K562 (cell line): ENCODE measurements at regions not wholly inside any gene's neighbourhood (a gene's known extent, or its start where the extent isn't known, plus 50 kb on each side); places are given as distances from the start of the nearest gene placed in this dataset.

Experiments used
- ATAC-seq: fragments of 200-7000 bp; cut with Tn5 transposase; 3 replicates; pipeline ENCODE4 v1.9.1; 2020; ENCODE audit warnings: moderate library complexity
- BruUV-seq: library from RNA; stranded (reverse); fragments of 400-500 nt; replicated peaks from 2 replicates; lab custom pipeline; 2021; lab: Mats Ljungman, UMichigan
- CTCF ChIA-PET: fragments of 300-600 bp; formaldehyde crosslinking; extraction: SDS; loops from one replicate; lab custom pipeline; 2021; ENCODE audit warnings: low intra/inter-chr PET ratio; lab: Yijun Ruan, JAX
- POLR2A ChIA-PET: fragments of 300-600, 350-650 bp; sonication (Branson Sonifier 250); formaldehyde crosslinking; extraction: SDS; loops from one replicate; lab custom pipeline; 2021; ENCODE audit warnings: antibody characterized with exemption, inconsistent platforms; lab: Yijun Ruan, JAX
- DNase-seq, 4 experiments: peaks; one replicate each; pipeline versions ENCODE4 v3.0.0 to v3.0.0-alpha.2; 2011 to 2018; ENCODE audit warnings: low spot score in 3 of 4, mixed read lengths in 3 of 4; ENCODE audit errors: extremely low read depth in 1 of 4
- FAIRE-seq: peaks from 2 replicates; lab custom pipeline; 2011; peaks lifted over from hg19 to GRCh38; lab: Jason Lieb, UNC
- H2AFZ ChIP-seq: 2 replicates; pipeline ENCODE4 v1.6.0; 2011; ENCODE audit warnings: low read depth, low read length, control low read depth, inconsistent platforms
- H3K27ac ChIP-seq: fragments of 200-600 bp; 3 replicates; pipeline ENCODE4 v1.8.0; 2011; ENCODE audit warnings: low read depth, mild to moderate bottlenecking, control low read depth, inconsistent platforms, low read length, moderate library complexity, mixed read lengths; ENCODE audit errors: extremely low read depth
- H3K27me3 ChIP-seq, 2 experiments: fragments of 300-600 bp in 1 of 2; 2 replicates in 1 of 2; 3 replicates in 1 of 2; pipeline versions ENCODE4 v1.6.0 to v1.8.0; 2011; ENCODE audit warnings: inconsistent platforms in 2 of 2, low read length in 2 of 2, mild to moderate bottlenecking in 1 of 2, mixed read lengths in 1 of 2, moderate library complexity in 1 of 2; ENCODE audit not compliant: control insufficient read depth in 2 of 2, insufficient read depth in 2 of 2
- H3K36me3 ChIP-seq: fragments of 300-600 bp; 3 replicates; pipeline ENCODE4 v1.8.0; 2011; ENCODE audit warnings: mild to moderate bottlenecking, low read length, inconsistent platforms; ENCODE audit not compliant: control insufficient read depth, insufficient read depth
- H3K4me1 ChIP-seq, 2 experiments: fragments of 200-600 bp in 1 of 2; replicated peaks in 1 of 2; 2 replicates in 1 of 2; 3 replicates in 1 of 2; pipeline versions ENCODE4 v1.5.1 to v1.8.0; 2011; ENCODE audit warnings: inconsistent platforms in 2 of 2, low read length in 2 of 2, mild to moderate bottlenecking in 1 of 2, mixed read lengths in 1 of 2, moderate library complexity in 1 of 2; ENCODE audit not compliant: control insufficient read depth in 2 of 2, insufficient read depth in 2 of 2
- H3K4me2 ChIP-seq: 2 replicates; pipeline ENCODE4 v1.6.1; 2011; ENCODE audit warnings: low read length, control low read depth, inconsistent platforms, mixed read lengths; ENCODE audit not compliant: insufficient read depth
- H3K4me3 ChIP-seq: fragments of 200-600 bp; sonication (generic), shearing (Covaris generic); 2 replicates; pipeline ENCODE4 v1.5.1; 2016; ENCODE audit warnings: control low read depth, inconsistent platforms
- H3K79me2 ChIP-seq: fragments of 200-600 bp; 3 replicates; pipeline ENCODE4 v1.8.0; 2011; ENCODE audit warnings: low read length, inconsistent platforms; ENCODE audit not compliant: control insufficient read depth, insufficient read depth
- H3K9ac ChIP-seq, 2 experiments: 2 replicates each; pipeline versions ENCODE4 v1.6.0 to v1.6.1; 2011; ENCODE audit warnings: low read depth in 2 of 2, low read length in 2 of 2, control low read depth in 1 of 2, inconsistent platforms in 1 of 2, mild to moderate bottlenecking in 1 of 2, mixed read lengths in 1 of 2; ENCODE audit not compliant: insufficient read depth in 1 of 2
- H3K9me1 ChIP-seq: one replicate; pipeline ENCODE4 v1.6.0; 2011; ENCODE audit warnings: inconsistent platforms, mild to moderate bottlenecking, low read length, moderate library complexity; ENCODE audit not compliant: control insufficient read depth, insufficient read depth
- H3K9me3 ChIP-seq: replicated peaks from 2 replicates; pipeline ENCODE4 v1.5.1; 2011; ENCODE audit warnings: low read depth, low read length, inconsistent platforms; ENCODE audit not compliant: control insufficient read depth, insufficient read depth
- H4K20me1 ChIP-seq: replicated peaks from 2 replicates; pipeline ENCODE4 v1.6.1; 2011; ENCODE audit warnings: low read length, inconsistent platforms, mixed read lengths; ENCODE audit not compliant: control insufficient read depth, insufficient read depth
- MEF2A ChIP-seq: IDR thresholded peaks from 2 replicates; pipeline ENCODE4 v1.6.1; 2011; ENCODE audit warnings: low read depth, mild to moderate bottlenecking, low read length, moderate library complexity; ENCODE audit not compliant: control insufficient read depth
- SIN3A ChIP-seq, 2 experiments: fragments of 150-350 bp in 1 of 2; IDR thresholded peaks; 2 replicates each; pipeline ENCODE4 v1.6.1; 2011 to 2016; ENCODE audit warnings: borderline replicate concordance in 2 of 2, low read depth in 2 of 2, low read length in 2 of 2, mild to moderate bottlenecking in 2 of 2, moderate library complexity in 2 of 2; ENCODE audit not compliant: control insufficient read depth in 1 of 2
- ZNF224 ChIP-seq: sonication (generic); formaldehyde crosslinking; IDR thresholded peaks from 2 replicates; pipeline ENCODE4 v1.8.0; 2022; ENCODE audit warnings: mild to moderate bottlenecking, missing genetic modification reagents
- WGBS: fragments of 100-300 bp; shearing (Covaris generic); methylation state at CpG from one replicate; pipeline ENCODE4 v1.1.6; 2016; ENCODE audit warnings: low coverage, mixed read lengths; ENCODE audit not compliant: insufficient coverage; ENCODE audit errors: missing lambda C conversion rate; 5-methylcytosine and 5-hydroxymethylcytosine counted together
- in situ Hi-C: fragments of 300-500 bp; cut with MboI; formaldehyde crosslinking; loops from 4 replicates; pipeline ENCODE4 v1.15.0; 2018; ENCODE audit warnings: inconsistent platforms, mixed read lengths
- intact Hi-C: fragments of 100-400 bp; cut with micrococcal nuclease; formaldehyde crosslinking; loops from 2 replicates; pipeline ENCODE4 v1.14.2; 2022
- TF ChIP-seq, protein P1 (sequence below): fragments of 200-800 bp; sonication (Bioruptor generic); IDR thresholded peaks from 2 replicates; pipeline ENCODE4 v1.6.1; 2016; ENCODE audit warnings: missing genetic modification characterization, missing compliant biosample characterization

- TF ChIP-seq SIN3A (IDR thresholded peaks at IDR 0.05; ENCODE audit: borderline replicate concordance in 2 of 2, control insufficient read depth in 1 of 2, low read depth in 2 of 2, low read length in 2 of 2): no peak
Measured at GRCh38 chr5:176736301-176736930, 73.9 kb upstream of the UNC5A start (continued).

DNA sequence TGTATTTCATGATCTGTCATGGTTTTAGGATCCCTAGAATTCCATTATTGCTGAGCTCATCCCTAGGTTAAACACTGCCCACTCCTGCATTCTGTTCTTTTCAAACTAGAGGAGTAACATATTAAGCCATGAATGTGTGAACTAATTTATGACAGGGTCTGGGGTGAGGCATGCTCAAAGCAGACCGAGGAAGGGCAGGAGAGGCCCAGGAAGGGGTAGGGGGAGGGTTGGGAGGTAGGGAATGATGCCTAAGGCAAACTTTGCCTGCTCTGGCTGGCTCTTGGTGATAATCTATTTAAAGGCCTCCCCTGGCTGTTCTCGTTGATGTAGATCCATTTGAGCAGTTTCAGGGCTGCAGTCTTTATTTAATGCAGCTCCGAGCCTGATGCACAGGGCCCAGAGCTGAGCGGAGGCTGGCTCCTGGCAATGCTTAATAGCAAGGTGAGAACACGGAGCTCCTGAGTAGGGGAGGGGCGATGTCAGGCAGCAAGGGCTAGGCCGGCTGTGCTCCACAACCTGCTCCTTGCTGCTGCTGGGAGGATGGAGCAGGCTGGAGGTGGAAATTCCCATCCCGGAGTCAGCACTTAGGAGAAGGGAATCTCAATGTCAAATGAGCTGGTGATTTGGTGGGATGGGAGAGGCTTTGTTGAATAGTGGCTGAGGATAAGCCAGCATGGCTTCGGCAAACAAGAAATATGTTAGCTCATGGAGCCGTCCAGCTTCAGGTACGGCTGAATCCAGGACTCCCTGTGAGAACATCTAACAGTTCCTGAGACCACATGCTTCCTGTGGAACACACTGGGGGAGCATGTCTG lies 73.2 kb upstream of the UNC5A start:
- H3K79me2 ChIP-seq: no peaks in the 10 kb centered on the region
- no peak overlapping the region for H3K4me3 ChIP-seq
- peaks cover 68 to 90% of the 10 kb centered on the region in 2 experiments for H3K27me3 ChIP-seq
- POLR2A ChIA-PET: interaction anchor here (0.5 to 1.6 kb wide), 4 partner anchors 12 to 1241 kb away, joined by 3 to 5 read pairs (median 4); no protein-coding TSS in a partner anchor
- no peaks in the 10 kb centered on the region for H3K9me1 ChIP-seq
- peaks cover 12% of the 10 kb centered on the region for H4K20me1 ChIP-seq
- DNase-seq (no peak), ATAC-seq (no peak), FAIRE-seq (no peak)
- no TSS peak for BruUV-seq
- H3K27ac ChIP-seq: no peak overlapping the region
- TF ChIP-seq, protein P1, sequence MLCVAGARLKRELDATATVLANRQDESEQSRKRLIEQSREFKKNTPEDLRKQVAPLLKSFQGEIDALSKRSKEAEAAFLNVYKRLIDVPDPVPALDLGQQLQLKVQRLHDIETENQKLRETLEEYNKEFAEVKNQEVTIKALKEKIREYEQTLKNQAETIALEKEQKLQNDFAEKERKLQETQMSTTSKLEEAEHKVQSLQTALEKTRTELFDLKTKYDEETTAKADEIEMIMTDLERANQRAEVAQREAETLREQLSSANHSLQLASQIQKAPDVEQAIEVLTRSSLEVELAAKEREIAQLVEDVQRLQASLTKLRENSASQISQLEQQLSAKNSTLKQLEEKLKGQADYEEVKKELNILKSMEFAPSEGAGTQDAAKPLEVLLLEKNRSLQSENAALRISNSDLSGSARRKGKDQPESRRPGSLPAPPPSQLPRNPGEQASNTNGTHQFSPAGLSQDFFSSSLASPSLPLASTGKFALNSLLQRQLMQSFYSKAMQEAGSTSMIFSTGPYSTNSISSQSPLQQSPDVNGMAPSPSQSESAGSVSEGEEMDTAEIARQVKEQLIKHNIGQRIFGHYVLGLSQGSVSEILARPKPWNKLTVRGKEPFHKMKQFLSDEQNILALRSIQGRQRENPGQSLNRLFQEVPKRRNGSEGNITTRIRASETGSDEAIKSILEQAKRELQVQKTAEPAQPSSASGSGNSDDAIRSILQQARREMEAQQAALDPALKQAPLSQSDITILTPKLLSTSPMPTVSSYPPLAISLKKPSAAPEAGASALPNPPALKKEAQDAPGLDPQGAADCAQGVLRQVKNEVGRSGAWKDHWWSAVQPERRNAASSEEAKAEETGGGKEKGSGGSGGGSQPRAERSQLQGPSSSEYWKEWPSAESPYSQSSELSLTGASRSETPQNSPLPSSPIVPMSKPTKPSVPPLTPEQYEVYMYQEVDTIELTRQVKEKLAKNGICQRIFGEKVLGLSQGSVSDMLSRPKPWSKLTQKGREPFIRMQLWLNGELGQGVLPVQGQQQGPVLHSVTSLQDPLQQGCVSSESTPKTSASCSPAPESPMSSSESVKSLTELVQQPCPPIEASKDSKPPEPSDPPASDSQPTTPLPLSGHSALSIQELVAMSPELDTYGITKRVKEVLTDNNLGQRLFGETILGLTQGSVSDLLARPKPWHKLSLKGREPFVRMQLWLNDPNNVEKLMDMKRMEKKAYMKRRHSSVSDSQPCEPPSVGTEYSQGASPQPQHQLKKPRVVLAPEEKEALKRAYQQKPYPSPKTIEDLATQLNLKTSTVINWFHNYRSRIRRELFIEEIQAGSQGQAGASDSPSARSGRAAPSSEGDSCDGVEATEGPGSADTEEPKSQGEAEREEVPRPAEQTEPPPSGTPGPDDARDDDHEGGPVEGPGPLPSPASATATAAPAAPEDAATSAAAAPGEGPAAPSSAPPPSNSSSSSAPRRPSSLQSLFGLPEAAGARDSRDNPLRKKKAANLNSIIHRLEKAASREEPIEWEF (CRISPR knock-in tag): no peak
- TF ChIP-seq ZNF224 (no peak), MEF2A (no peak)
- CTCF ChIA-PET: no interaction called here
- H3K4me2 ChIP-seq: no peak overlapping the region
- H3K9ac ChIP-seq: no peak overlapping the region
- intact Hi-C loops: no loop called here
- H2AFZ ChIP-seq: no peak overlapping the region
- no peaks in the 10 kb centered on the region for H3K9me3 ChIP-seq
- H3K36me3 ChIP-seq: no peaks in the 10 kb centered on the region
- in situ Hi-C loops: no loop called here
- 3% methylated on average over 11 of the region's 11 CpGs for WGBS
- H3K4me1 ChIP-seq: peaks cover 0 to 16% of the 10 kb centered on the region in 2 experiments; a peak in 1 of 5 replicates
